ENCODE measurements at regions not wholly inside any gene's neighbourhood (a gene's known extent, or its start where the extent isn't known, plus 50 kb on each side); places are given as distances from the start of the nearest gene placed in this dataset.

GRCh38 chr1:5601516-5601915 is 390.7 kb downstream of the NPHP4 start:
- TF ChIP-seq CTCF (IDR thresholded peaks at IDR 0.05; ENCODE audit: low read depth, low read length, poor library complexity, severe bottlenecking): no peak
- TF ChIP-seq EZH2phosphoT487 (IDR thresholded peaks at IDR 0.05; ENCODE audit: borderline replicate concordance, low read length): no peak

Data from DOHH2 (cell line).